NCI-H748 (cell line): ENCODE measurements at regions not wholly inside any gene's neighbourhood (a gene's known extent, or its start where the extent isn't known, plus 50 kb on each side); places are given as distances from the start of the nearest gene placed in this dataset.
"Not testable (repeated sequence)": the region's sequence is repeated elsewhere in the genome, so short reads cannot be mapped to it uniquely, and the experiment has no call there.

Experiments
- DNase-seq: peaks from one replicate; lab custom pipeline; 2025; ENCODE audit not compliant: unreplicated experiment; lab: John Stamatoyannopoulos, UW

DNA sequence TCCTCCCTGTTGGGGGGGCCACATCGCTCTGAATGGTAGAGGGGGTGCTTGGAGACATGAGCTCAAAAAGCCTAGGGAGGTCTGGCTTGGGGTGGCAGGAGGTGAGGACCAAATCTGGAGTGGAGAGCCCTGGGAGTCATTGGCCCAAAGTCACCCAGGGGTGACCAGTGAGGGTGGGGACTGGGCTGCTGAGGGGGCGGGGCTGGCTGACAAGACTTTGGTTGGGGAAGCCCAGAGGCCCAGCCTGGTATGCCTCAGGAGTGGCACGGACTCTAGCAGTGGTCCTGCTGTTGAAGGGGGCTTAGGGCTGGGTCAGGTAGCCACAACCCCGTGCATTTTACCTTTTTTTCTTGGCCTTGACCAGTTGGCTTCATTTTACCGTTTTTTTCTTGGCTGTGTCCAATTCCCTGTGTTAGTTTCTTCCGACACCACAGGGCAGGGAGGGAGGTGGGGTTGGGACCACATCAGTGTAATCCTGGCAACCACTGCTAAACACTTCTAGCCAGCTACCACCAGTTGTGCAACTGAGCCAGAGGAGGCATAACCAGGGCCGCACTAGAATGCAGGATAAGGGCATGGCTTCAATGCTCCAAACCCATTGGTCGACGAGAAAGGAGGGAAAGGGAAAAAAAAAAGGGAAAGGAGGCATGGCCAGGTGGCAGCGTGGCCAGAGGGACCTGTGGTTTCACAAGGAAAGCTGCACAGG, 105.3 kb upstream of the C2CD4B start:
- DNase-seq: no peak

DNA sequence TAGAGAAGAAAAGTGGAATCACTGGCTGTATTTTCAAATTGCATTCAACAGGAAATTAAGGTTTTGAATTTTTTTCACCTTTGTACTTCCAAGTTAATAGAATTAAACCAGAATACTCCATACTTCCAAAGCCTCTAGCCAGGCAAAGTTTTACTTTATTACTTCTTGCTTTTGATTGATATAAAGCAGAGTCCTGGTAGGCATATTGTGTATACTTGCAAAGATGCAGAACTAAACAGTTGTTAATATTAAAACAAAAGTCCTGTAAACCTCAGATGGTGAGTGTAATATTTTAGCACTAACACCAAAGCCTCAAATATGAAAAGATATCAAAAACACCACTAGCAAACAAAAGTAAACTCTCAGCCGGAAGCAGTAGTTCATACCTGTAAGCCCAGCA, 107.2 kb upstream of the C2CD4B start:
- DNase-seq: no peak

DNA sequence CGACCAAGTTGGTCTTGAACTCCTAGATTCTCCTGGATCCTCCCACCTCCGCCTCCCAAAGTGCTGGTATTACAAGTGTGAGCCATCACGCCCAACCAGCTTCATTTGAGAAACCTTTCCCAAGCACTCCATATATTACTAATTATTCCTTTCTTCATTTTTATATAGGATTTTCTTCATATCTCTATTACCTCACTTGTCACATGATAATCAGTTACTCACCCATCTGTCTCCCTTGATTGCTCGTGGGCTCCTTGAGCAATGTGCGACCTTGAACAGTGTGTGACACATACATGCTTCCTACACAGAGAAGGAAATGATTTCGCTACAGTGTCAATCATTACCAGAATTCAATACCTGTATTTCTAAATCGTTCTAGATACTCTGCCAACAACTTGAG, 110.7 kb upstream of the C2CD4B start:
- DNase-seq: no peak

DNA sequence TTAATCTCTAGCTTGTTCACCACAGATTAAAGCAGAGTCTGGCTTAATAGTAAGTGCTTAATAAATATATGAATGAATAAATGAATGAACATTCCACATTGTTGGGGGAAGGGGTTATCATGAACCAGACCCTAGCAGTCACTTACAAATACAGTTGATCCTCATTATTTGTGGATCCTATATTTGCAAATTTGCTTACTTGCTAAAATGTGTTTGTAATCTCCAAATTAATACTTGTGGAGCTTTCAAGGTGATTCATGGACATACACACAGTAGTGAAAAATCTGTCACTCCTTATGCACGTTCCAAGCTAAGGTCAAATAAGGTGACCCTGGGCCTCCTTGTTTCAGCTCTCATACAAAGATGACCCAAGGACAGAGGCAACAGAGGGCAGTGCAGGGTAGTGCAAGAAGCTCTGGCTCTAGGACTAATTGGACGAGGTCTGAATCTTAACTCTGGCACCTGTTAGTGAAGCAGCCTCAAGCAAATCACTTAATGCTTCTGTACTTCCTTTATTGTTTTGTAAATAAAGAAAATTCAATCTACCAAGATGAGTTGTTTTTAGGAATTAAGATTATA, 112.8 kb upstream of the C2CD4B start:
- no peak for DNase-seq

DNA sequence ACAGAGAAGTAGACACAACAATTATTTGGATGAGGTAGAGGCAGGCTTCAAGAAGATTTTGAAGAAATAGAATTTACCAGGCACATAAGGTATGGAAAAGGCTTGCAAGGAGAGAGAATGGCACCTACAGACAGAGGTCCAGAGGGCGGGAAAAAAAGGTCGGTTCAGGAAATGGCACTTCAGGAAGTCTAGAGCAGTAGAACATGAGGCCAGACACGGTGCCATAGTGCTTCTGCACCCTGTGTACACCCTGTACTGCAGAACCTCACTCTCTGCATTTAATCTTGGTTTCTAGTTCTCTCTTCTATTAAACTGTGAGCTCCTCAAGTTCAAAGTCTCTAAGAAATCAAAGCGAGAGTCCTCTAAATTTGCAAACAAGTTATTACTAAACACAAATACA, 113.4 kb upstream of the C2CD4B start:
- DNase-seq: no peak

DNA sequence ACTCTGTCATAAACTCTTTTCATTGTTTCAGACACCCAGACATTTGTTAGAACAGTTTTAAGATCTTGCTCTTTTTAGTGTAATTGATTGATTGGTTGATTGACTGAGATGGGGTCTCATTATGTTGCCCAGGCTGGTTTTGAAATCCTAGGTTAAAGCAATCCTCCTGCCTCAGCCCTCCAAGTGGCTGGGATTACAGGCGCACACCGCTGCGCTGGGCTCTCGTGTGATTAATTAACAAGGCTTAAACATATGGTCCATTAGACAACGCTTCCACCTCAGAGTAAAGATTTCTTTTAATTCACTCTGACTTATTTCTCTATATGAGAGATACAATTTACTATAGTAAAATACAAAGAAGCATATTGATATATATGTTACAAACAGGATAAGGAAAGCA, 114.0 kb upstream of the C2CD4B start:
- DNase-seq: no peak

DNA sequence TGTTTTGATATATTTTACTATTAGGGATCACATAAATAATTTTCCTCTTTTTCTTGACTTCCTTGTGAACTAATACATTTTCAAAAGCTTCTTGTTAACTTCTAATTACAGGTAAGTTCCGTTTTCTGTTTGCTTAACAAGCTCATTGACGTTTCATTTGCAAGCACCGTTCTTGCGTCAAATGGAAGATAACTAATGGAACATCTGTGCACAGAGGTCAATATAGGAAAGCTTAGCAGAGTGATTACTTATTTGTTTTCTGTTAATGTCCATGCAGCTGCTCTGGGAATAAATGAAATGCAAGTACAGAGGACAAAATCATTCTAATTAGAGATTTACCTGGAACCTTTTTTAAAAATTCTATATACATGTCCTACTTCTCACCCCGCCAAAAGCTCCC, 115.5 kb upstream of the C2CD4B start:
- DNase-seq: peak; percentile 72

DNA sequence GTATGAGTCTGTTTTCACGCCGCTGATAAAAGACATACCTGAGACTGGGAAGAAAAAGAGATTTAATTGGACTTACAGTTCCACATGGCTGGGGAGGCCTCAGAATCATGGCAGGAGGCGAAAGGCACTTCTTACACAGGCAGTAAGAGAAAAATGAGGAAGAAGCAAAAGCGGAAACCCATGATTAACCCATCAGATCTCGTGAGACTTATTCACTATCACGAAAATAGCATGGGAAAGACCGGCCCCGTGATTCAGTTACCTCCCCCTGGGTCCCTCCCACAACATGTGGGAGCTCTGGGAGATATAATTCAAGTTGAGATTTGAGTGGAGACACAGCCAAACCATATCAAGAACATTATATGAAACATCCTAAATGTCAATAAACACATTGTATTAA, 116.7 kb upstream of the C2CD4B start:
- not testable (repeated sequence) for DNase-seq

DNA sequence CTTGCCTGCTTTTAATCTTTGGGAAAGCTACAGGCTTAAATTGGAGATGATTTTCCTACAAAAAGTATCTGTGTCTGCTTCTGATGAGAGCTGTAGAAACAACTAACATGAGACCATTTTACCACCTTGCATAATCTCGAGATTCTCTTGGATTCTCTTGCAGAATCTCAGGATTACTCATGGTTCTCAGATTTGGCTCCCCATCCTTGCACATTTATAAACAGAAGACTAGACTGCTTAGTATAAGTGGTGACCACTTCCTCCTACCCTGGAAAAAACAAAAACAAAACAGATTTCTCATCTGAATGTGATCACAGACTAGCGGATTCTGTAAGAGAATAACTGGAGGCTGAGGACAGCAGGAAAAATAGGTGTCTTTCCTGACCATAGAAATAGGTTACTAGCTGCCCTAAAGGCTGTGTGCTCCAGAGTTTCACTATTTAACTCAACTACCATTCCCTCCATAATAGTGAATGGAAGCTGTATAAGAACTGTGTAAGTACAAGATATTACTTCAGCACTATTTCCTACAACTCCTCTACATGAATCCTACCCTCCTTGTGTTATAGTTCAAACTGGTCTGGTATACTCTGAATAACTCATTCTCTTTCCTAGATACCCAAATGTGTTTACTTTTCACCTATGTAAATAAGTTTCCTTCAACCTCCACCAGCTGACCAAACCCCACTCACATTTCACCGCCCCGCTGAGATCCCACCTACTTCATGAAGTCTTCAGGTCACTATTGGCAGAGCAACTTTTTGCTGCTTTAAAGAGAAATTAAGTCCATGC, 122.2 kb upstream of the C2CD4B start:
- DNase-seq: peak; percentile 56

DNA sequence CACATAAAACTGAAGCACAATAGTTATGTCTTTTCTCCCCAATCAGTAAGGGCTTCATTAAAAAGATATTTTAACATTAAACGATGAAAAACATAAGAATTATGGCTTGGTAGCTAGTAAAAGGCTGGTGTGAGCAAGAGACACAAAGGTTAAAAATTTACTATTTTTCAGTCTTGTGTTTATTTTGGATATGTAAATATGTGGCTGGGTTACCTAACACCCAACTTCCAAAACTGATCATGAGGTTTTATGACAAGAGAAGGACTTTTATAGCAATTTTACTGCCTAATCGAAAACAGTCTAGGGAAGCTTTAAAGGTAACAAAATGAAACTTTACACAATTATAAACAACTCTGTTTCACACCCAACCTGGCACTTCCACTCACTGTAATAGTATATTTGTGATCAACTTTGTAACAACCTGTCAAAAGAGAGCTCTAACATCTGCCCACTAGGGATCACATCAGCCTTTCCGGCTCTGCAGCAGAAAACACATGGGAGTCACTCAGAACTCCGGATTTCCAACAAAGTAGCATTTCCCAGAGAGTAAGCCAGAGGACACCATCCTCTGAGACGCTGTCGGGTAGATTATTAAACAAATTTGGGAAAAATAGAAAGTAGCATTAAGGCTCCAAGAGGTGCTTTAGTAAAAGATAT, 123.4 kb upstream of the C2CD4B start:
- no peak for DNase-seq

DNA sequence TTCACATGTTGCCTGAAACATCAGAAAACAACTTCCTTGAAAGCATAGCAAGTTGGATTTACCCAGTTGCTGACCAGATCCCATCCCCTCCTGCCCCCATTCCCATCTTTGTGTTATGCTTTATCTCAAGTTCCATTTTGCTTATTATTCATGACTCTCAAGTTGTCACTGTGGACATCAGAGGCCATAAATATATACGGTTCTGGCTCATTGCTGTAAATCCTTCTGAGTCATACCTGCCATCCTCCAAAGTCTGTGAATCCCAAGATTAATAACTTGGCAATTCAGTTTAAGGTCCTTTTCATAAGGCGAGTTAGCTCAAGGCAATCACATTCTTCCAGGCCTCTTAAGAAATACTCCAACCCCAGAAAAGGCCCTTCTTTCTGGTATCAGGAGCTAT, 126.2 kb upstream of the C2CD4B start:
- no peak for DNase-seq

DNA sequence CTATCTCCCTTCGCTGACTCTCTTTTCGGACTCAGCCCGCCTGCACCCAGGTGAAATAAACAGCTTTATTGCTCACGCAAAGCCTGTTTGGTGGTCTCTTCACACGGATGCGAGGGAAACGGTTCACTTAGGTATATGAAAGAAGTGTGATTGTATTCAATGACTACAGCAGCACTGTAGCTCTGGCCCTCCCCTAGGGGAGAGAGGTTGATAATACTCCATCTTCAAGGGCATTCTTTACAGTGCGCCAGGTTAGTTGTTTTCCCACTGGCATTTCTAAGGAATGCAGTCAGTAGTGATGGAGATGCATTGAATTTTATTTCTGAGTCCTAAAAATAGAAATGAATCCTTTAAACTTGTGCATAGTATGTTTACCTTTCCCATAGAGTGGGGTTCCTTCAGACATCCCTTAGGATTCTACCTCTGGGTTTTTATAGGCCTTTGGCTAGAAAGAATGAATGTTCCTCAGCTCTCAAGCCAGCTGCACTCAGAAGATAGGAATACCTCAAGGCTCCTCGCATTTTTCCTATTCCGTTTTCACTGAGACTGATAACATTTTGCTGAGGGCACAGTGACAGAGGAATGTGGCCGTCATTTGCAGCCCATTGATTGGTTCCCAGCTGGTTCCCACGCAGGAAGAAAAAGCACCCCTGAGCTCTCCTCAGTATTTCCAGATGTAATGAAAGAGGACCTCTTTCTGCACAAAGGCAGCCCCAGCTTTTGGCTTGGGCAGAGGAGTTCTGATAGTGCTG, 131.8 kb upstream of the C2CD4B start:
- no peak for DNase-seq

DNA sequence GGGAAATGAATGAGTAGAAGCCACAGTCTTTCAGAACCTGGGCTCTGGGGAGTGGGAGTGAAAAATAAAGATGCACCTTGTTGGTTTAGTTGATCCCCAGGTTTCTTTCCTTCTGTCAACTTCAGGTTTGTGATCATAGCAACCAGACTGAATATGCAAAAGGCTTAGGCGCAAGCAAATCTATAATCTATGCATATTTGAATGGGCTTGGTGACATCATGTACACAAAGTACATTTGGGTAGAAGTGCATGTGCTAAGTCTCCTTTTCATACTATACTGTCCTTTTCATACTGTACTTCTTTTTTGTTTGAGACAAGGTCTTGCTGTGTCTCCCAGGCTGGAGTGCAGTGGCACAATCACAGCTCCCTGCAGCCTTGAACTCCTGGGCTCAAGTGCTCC, 132.4 kb upstream of the C2CD4B start:
- no peak for DNase-seq

DNA sequence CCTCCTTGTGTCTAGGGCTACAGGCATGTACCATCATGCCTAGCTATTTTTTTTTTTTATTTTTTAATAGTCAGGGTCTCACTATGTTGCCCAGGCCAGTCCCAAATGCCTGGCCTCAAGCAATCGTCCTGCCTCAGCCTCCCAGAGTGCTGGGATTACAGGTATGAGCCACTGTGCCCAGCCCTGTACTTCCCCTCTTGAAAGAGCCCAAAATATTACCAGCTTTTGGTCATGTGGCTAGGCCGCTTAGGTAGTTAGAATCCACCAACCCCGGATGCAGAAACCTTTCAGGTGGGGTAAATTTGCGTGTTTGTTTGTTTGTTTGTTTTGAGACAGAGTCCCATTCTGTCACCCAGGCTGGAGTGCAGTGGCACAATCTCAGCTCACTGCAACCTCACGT, 132.8 kb upstream of the C2CD4B start:
- DNase-seq: no peak

DNA sequence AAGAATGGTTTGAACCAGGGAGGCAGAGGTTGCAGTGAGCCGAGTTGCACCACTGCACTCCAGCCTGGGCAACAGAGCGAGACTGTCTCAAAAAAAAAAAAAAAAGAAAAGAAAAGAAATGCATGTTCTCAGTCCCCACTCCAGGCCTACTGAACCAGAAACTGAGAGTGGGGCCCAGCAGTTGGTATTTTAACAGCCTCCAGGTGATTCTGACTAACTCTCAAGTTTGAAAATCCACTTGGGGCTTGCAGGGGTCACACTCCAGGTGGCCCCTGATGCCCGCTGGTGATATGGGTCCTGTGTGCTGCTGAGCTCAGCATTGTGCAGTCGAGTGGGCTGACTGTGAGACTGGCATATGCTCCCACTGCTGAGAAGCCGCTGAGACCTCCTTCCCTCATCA, 133.7 kb upstream of the C2CD4B start:
- DNase-seq: no peak

DNA sequence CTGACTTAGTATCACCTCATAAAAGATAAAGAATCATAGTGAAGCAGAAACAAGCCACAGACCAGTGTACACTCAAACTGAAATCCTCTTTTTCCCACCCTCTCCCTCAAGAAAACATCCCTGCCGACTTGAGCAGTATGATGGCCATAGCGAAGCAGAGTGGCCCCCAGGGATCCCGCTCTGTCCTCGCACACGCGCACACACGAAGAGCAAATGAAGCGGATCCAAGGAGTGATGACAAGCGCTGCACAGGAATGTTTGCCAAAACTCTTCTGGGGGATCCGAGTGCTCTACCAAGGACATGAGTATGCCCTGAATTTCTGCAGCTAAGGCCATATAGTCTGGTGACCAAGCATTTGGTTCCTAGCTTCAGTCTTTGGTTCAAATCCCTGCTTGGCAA, 134.5 kb upstream of the C2CD4B start:
- DNase-seq: no peak

DNA sequence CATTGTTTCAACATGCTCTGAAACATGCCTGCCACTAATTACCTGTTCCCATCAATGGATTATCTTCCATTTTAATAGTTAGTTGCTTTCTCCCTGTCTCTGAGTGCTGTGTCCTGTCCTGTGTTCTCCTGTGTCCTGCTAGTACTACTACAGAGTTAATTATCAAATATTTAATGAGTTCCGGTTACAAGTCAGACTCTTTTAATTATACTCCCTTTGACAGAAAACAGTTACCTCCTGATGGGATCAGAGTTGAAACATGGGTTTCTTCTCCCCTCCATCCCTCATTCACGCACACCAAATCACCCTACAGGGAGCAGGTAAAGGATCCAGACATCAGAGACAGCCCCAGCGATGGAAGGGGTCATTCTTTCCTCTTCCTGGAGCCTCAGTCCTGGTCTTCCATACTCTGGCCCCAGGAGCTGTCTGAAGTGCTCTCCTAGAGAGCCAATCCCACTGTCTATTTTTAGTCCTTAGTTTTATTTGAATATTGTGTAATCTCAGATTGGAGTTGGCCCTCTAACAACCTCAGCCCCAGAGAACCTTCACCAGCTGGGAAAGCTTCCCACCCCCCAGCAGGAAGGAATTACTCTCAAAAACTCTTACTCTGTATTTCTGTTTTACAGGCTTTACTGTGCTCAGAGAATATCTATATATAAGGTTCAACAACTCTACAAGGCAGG, 137.0 kb upstream of the C2CD4B start:
- DNase-seq: no peak

DNA sequence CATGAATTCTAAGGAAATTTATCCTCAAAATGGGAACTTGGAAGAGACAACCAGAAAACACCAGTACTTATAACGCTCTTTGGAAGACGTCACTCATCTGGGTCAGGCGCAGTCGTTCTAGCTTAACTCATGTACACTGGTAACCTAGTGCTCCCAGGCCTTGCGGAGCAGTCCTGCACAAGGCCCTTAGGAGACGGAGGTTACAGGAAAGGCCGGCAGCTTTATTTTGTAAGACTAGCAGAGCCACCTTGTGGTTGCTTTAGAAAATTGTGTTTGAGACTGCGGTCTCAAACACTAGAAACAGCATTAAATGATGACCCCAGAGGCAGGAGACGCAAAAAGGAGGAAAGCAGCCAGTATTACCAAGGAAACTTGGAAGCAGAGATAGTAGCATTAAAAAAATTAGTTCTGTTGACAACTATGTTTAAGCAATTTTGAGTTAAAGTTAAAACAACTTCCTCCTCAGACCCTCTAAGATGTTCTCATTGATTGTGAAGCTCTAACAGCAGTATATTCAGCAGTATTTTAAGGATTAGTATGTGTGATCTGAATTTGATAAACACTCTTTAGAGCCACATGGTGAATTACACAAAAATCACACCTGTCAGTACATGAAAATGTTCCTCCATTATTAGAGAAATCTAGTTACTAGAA, 141.9 kb upstream of the C2CD4B start:
- peak; percentile 84 for DNase-seq

DNA sequence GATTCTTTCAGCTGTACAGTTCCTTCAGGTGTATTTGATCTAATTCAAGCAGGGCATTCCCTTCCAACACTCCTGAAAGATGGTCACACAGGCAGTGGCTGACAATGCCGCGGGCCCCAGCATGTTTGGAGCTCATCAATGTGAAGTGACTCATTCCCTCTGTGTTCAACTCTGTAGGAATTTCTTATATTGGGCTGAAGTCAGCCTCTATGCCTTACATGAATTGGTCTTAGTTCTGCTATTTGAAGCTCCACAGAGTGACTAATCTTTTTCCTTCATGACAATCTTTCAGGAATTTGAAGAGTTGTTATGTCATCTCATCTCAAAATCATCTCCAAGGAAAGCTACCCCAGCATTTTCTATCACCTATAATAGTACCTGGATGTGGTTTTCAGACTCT, 142.5 kb upstream of the C2CD4B start:
- DNase-seq: no peak

DNA sequence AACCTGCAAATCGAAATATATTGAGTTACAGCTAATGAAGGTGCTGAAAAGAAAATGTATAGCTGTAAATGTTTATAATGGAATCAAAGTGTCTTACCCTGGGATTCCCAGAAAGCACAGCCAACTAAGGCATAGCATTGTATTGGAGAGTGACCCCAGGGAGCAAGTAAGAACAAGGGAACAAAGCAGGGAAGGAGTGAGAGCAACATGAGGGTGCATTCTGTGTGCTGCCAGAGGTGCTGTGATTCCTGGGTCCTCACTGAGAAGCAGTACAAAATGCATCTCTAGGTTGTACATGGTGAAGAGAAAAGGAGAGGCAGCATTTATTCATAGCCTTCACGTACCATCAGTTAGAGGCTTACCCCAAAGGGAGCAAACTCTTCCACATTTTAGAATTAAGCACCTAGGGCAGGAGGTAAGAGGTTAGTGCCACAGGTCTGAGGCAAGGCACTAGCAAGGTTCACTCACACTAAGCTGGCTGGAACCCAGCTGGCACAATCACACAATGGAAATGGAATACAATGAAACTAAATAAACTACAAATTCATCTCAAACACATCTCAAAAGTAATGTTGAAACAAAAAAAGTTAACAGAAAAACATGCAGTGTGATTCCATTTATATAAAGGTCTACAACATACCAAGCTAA, 151.5 kb upstream of the C2CD4B start:
- DNase-seq: no peak
